ENCODE measurements at regions not wholly inside any gene's neighbourhood (a gene's known extent, or its start where the extent isn't known, plus 50 kb on each side); places are given as distances from the start of the nearest gene placed in this dataset.

- TF ChIP-seq CTCF (IDR thresholded peaks at IDR 0.05) (no peak), POLR2AphosphoS5 (IDR thresholded peaks at IDR 0.05; ENCODE audit: insufficient read depth in 1 of 2, low read depth in 1 of 2) (no peak), POLR2A (IDR thresholded peaks at IDR 0.05) (no peak)
These were observed 1149.4 kb downstream of the NXPH1 start for GRCh38 chr7:9582824-9583223.
